K562 (cell line): ENCODE measurements at regions not wholly inside any gene's neighbourhood (a gene's known extent, or its start where the extent isn't known, plus 50 kb on each side); places are given as distances from the start of the nearest gene placed in this dataset.

ENCODE experiments used
- ATF1 ChIP-seq, 2 experiments: fragments of 450-650 bp in 1 of 2; IDR thresholded peaks; 2 replicates each; pipeline ENCODE4 v1.6.1; 2016; ENCODE audit warnings: missing compliant biosample characterization in 1 of 2, missing genetic modification characterization in 1 of 2
- NKRF ChIP-seq: fragments of 450-650 bp; IDR thresholded peaks from 2 replicates; pipeline ENCODE4 v1.6.1; 2016; ENCODE audit warnings: borderline replicate concordance
- NR2C1 ChIP-seq, 2 experiments: fragments of 450-650 bp; IDR thresholded peaks; 2 replicates each; pipeline ENCODE4 v1.6.1; 2017; ENCODE audit warnings: mild to moderate bottlenecking in 2 of 2, antibody characterized with exemption in 1 of 2, inconsistent platforms in 1 of 2, missing compliant biosample characterization in 1 of 2, missing genetic modification characterization in 1 of 2
- RBM34 ChIP-seq: fragments of 200-400 bp; formaldehyde crosslinking; IDR thresholded peaks from 2 replicates; pipeline ENCODE4 v1.6.1; 2018; ENCODE audit warnings: low read length, borderline replicate concordance; ENCODE audit not compliant: insufficient read depth
- RFX5 ChIP-seq: IDR thresholded peaks from 2 replicates; pipeline ENCODE4 v1.6.1; 2011; ENCODE audit warnings: low read depth, mild to moderate bottlenecking, improper control_type of control experiment, low read length
- ZNF134 ChIP-seq: fragments of 250-450 bp; sonication (Bioruptor Pico); conservative IDR thresholded peaks from 2 replicates; pipeline ENCODE4 v1.4.0; 2020
- ZNF609 ChIP-seq: sonication (generic); formaldehyde crosslinking; IDR thresholded peaks from 2 replicates; pipeline ENCODE4 v1.8.1; 2023; ENCODE audit warnings: missing genetic modification reagents, mild to moderate bottlenecking, borderline replicate concordance

GRCh38 chr12:127300075-127300474, 966.9 kb upstream of the TMEM132C start (continued):
- TF ChIP-seq NKRF, result no peak
- TF ChIP-seq ZNF134, result no peak
- TF ChIP-seq NR2C1 (IDR thresholded peaks at IDR 0.05), result no peak
- TF ChIP-seq NR2C1 (tag; IDR thresholded peaks at IDR 0.05), result no peak
- TF ChIP-seq RFX5, result no peak
- TF ChIP-seq ZNF609 (CRISPR knock-in tag), result no peak
- no peak for TF ChIP-seq RBM34
- no peak for TF ChIP-seq ATF1 (CRISPR knock-in tag; IDR thresholded peaks at IDR 0.05)
- TF ChIP-seq ATF1 (tag; IDR thresholded peaks at IDR 0.05), result no peak
- TF ChIP-seq, all 486 proteins: peak for 0
